ACHN (cell line): ENCODE measurements at regions not wholly inside any gene's neighbourhood (a gene's known extent, or its start where the extent isn't known, plus 50 kb on each side); places are given as distances from the start of the nearest gene placed in this dataset.
"Not testable (repeated sequence)": the region's sequence is repeated elsewhere in the genome, so short reads cannot be mapped to it uniquely, and the experiment has no call there.

ENCODE experiments used
- DNase-seq: peaks from one replicate; pipeline ENCODE4 v3.0.0-alpha.2; 2015
- in situ Hi-C: cut with HindIII; loops from 2 replicates; pipeline ENCODE4 v1.10.0; 2017; ENCODE audit warnings: low sequenced_read_pairs, low pct_ligation_motif_present, low pct_unique_long_range_greater_than_20kb

DNA sequence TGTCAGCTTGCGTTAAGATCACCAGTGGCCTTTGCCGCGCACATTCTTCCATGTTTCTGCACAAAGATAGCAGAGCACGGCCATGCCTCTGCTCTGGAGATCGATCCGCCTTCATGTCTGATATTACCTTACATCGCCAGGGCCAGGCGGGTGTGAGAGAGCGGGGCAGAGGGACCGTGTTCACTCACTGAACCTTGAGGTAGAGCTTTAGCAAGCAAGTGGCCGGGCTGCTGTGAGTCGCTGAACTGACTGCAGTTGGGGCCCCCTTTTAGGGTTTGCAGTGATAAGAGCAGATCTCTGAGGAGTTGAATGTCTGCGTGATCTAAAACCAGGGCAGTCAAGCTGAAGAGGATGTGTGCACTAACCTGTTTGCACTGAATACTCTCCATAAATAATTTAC lies 275.4 kb upstream of the OBI1 start:
- DNase-seq = no peak
- in situ Hi-C loops = no loop called here

DNA sequence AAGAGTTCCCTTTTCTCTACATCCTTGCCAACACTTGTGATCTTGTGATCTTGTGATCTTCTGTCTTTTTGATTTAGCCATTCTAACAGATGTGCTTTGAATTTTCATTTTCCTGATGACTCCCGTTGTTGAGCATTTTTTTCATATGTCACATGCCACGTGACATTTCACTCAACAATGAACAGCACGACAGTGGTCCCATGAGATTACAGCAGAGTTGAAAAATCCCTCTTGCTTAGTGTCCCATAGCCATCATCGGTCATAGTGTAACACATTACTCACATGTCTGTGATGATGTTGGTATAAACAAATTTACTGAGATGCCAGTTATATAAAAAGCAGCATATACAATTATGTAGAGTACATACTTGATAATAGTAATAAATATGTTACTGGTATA lies 256.1 kb upstream of the OBI1 start:
- in situ Hi-C loops = no loop called here

DNA sequence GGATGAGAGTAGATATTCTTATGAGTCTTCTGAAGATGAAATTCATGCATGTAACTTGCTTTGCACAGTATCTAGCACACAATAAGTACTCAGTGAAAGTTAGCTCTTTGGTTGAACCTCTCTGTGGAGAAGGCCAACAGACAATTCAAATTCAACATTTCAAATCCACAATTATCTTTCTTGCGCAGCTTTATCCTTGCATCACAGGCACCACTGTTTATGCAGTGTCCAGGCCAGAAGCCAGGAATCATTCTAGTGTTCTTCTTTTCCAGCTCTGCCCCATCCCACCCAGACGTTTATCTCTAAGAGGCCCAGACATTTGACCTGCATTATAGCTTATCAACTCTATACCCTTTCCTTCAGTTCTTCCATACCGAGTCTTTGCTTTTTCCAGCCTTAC lies 254.7 kb upstream of the OBI1 start:
- in situ Hi-C loops = no loop called here
- no peak for DNase-seq

More for the DNA sequence above, 256.1 kb upstream of the OBI1 start:
- DNase-seq = no peak

DNA sequence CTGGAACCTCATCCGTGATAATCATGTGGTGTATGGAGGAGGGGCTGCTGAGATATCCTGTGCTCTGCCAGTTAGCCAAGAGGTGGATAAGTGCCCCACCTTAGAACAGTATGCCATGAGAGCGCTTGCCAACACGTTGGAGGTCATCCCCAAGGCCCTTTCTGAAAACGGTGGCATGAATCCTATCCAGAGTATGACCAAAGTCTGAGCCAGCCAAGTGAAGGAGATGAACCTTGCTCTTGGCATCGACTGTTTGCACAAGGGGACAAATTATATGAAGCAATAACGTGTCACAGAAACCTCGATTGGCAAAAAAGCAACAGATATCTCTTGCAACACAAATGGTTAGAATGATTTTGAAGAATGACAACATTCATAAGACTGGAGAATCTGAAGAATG lies 251.2 kb upstream of the OBI1 start:
- DNase-seq = no peak
- in situ Hi-C loops = no loop called here

DNA sequence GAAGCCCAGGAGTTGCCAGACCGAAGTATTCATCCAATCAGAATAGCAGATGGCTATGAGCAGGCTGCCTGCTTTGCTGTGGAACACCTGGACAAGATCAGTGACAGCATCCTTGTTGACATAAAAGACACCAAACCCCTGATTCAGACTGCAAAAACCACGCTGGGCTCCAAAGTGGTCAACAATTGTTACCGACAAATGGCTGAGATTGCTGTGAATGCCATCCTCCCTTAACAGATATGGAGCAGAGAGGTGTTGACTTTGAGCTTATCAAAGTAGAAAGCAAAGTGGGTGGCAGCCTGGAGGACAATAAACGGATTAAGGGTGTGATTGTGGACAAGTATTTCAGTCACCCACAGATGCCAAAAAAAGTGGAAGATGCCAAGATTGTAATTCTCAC lies 250.3 kb upstream of the OBI1 start:
- no peak for DNase-seq
- in situ Hi-C loops = no loop called here

DNA sequence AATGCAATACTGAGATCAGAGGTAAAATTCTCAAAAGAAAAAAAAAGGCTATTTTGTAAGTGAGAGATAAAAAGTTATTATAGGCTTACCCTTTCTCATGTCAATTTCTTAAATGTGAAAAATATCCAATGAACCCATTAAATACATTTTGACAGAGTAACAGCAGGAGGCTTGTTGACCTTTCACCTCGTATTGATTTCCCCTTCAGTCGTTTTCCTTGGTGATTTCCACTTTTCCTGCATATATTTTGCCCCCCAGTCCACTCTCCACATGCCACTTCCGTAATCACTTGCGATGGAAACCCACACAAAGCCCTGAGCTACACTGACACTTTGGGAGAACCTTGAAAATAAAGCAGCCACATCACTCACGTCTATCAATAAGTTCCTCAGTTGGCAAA lies 248.1 kb upstream of the OBI1 start:
- no peak for DNase-seq
- in situ Hi-C loops = no loop called here

DNA sequence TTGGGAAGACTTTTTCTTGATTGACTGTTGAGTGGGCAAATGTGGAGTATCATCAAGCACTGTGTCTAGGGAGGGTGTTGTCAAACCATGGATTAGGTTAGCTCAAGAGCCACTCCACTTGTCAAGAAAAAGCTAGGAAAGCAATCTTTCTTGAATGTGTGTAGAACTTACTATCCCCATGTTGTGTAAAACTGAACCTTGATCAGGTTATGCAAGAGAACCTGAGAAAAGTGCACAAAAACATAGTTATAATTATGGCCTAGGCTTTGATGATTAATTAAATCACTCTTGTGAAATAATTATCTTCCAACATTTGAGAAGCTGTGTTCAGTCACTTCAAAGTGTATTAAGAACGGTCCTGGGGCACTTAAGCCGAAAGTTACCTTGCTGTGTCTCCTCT lies 238.2 kb upstream of the OBI1 start:
- no peak for DNase-seq
- in situ Hi-C loops = no loop called here

DNA sequence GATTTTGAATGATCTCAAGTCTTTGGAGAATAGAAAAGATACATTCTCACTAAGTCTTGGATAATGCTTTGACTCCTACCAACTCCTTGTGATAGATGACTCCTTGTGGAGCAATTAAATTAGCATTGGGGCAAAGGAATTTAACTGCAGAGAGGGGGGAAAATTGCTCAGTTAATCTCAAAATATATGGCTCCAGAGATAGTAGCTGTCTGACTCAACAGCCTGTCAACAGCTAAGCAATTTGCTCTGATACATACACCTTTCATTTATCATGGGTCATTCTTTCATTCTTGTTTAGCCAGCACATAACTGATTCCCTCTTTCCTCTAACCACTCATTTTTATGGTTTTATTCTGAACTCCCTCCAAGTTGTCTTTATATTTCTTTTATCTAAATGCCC lies 225.6 kb upstream of the OBI1 start:
- in situ Hi-C loops = no loop called here
- no peak for DNase-seq

DNA sequence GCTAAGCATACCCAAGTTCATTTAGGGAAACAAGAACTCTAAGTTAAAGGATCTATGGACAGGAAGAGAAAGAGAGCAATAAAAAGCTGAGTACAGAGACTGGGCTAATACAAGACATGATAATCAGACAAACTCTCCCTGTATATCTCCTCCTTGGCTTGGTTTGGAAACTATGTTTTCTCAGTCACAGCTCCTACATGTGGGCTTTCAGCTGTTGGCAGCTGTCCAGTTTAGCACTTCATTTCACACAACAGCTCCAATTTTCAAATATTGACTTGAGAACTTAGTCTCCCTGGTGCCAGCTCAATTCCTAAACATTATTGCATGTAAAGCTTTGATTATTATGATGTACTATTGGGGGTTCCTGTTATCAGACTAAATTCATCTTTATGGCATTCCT lies 222.8 kb upstream of the OBI1 start:
- DNase-seq = no peak
- in situ Hi-C loops = no loop called here

DNA sequence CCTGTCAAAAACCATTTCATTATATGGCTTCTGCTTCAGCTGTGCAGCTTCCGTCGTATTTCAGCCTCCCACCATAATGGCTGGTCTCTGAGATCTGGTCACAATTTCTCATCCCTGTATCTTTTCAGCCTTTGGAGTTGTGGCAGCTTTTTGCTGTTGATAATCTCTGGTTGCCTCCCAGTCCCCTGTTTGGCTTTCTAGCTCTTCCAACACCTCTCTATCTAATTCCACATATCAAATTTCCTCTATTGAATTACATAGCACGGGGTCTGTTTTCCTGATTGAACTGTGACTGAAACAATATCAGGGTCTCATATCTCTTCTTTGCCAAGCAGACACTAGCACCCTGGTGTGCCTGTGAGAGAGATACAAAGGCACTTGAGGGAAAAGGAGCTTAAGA lies 222.1 kb upstream of the OBI1 start:
- in situ Hi-C loops = no loop called here
- no peak for DNase-seq

DNA sequence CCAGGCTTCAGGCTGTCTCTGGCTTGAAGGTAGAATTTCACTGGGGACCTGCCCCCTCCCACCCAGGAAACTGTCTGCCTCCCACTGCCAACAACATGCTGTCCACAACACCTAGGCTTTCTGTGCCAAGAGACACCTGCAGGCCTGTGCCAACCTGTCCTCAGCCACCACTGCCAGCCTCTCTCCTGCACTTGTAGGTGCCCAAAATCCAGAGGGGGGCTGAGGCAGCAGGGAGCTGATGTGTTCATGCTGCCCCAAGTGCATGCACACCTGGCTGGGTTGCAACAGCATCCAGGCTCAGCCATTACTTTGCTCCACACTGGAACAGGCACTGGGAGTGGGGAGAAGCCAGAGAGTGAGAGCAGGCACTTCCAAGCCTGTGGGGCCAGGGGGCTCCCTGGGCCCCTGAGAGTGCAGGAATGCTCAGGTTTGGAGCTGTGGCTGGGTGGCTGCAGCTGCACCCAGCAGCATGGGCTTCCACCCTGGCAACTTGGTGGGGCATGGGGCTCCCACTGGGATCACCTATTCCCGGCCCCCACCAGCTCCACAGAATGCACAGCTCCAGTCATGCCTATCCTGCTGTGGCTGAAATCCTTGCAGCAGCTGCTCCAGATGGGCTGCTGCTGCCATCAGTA lies 218.1 kb upstream of the OBI1 start:
- no peak for DNase-seq
- in situ Hi-C loops = no loop called here

DNA sequence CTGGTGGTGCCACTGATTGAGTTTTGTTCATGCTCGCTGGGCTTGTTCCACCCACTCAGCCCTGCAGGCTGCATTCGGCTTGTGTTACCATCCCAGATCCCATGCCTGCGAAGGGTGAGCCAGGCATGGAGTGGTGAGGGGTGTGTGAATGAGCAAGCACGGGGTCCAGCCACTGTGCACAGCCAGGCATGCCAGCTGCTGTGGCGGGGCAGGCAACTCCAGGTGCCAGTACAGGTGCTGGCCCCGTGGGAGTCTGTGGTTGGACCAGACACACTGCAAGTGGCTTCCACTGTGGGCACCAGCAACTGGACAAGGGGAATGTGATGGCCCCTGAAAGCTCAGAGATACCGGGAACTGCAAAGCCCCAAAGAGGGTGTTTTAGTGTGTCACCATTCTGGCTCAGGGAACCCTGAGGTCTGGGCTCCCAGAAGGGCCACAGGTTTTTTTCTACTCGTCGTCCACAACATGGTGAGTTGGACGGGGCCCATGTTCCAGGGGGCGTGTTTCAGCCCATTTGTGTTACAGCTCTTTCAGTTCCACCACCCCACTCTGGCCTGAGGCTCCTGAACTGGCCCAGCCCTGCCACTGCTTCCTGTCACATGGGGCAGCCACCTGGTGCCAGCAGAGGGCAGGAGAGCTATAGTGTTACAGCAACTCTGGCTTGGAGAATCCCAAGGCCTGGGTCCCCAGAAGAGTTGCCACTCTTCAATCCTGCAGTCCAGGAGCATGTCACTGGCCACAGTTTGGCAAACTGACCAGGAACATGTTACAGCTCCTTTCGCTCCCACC lies 217.0 kb upstream of the OBI1 start:
- DNase-seq = no peak
- in situ Hi-C loops = no loop called here

DNA sequence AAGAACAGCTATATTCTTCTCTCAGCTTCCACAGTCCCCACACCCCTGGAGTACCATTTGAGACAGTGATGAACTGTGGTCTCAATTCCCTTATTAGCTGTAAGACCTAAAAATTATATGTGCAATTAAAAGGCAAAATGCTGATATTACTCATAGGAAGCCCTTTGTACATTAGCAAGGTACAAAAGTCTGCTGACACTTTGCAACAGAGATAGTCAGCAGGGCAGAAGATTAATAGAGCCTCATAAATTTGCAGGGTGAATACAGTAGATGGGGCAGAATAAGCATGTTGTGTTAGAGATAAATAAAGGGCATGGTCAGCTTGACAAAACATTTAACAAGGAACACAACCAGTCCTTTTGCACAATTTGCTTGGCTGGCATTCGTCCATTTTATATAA lies 210.0 kb upstream of the OBI1 start:
- DNase-seq = no peak
- in situ Hi-C loops = no loop called here

DNA sequence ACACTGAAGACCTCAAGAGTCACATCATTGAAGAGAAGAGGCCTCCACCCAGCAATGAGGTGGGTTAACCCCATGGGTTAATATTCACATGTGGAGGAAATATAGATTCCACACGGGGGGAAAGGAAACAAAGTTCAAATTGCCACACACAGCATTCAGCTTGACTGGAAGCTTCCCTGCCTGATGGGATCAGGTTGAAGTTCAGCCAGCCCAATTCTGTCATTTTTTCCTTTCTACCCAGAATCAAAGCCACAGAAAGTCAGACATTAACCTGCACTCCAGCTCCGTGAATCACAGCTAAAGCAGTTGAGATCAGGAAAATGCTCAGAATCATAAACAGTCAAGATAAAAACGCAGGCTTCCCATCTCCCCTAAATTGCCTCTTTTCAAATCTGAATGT lies 208.7 kb upstream of the OBI1 start:
- in situ Hi-C loops = no loop called here
- DNase-seq = peak; percentile 41

DNA sequence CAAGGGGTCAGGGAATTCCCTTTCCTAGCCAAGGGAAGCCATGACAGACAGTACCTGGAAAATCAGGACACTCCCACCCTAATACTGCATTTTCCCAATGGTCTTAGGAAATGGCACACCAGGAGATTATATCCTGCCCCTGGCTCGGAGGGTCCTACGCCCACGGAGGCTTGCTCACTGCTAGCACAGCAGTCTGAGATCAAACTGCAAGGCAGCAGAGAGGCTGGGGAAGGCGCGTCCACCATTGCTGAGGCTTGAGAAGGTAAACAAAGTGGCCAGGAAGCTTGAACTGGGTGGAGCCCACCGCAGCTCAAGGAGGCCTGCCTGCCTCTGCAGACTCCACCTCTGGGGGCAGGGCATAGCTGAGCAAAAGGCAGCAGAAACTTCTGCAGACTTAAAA lies 207.1 kb upstream of the OBI1 start:
- DNase-seq, in situ Hi-C loops: not testable (repeated sequence)

DNA sequence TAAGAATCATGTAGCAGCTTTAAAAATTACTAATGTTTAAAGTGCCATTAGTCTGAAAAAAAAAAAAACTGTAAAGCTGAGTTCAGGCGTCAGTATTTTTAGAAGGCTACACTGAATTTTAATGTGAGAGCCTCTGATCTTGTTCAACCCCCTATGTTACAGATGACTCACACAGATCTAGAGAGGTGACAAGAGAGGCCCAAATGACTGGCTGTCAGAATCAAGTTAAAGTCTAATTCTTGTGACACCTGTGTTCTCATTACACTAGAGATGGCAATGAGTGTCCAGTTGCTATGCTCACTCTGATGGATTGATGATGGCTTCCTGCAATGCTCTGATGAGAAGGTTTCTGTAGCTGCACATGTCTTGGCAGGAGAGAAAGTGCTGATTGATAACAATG lies 203.5 kb upstream of the OBI1 start:
- no peak for DNase-seq
- in situ Hi-C loops = no loop called here

DNA sequence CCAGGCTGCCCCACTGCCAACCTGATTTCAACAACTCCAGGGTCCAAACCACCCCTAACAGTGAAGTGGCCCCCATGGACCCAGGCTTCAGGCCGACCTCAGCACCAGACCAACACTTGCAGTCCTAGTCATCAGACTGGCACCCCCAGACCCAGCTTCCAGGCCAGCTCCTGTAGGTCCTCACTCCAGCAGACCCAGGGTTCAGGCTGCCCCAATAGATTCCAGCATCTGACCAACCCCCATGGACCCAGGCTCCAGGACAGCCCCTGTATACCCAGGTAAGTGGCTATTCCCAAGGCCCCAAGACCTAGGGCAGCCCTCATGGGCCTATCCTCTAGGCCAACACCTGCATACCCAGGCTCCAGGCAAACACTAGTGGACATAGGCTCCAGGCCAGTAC lies 193.8 kb upstream of the OBI1 start:
- no peak for DNase-seq
- in situ Hi-C loops = no loop called here

DNA sequence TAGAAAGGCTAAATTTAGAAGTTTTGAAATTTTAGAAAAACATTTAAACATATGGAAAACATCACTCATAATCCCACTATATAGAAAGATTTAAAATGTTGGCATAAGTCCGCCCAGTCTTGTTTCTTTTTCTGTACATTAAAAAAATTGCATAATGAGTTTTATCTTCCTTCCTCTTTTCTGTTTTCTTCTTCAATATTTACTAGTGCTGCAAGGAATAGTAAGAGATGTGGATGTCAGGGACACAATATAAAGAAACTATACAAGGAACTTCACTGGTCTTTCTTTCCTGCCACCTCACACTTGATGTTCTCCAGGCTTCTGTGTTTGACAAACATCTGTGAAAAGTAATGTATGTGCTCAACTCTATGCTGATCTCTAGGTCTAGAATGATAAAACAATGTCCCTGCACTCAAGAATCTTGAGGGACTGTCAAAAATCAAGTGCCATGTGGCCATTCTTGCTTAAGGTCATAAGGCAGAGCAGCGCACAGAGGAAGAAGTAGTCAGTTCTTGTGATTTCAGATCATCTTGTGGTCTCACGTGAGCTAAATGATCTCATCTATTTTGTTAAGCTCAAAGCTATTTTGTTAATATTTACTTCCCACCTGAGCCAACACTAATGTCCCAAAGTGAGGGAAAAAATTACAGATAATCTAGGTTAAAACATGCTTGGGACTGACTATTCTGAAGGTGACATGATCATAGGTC lies 186.9 kb upstream of the OBI1 start:
- in situ Hi-C loops = no loop called here
- DNase-seq = no peak

DNA sequence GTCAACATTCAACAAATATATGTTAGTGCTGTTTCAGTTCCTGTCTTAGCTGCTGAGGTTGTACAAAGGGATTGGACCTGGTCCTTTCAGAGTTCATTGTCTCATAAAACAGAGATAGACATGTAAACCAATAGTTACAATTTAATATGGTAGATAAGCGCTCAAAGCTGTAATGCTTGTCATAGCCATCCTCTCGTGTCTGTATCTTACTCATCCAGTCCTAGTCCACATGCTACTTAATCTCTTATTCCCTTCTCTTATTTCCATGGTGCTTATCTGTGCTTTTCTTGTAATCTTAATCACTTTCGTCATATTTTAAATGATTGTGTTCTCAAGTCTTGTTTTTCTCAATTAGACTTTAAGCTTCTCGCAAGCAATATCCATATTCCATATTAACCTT lies 185.2 kb upstream of the OBI1 start:
- in situ Hi-C loops = no loop called here
- DNase-seq = no peak
